H9 (cell line): ENCODE measurements at regions not wholly inside any gene's neighbourhood (a gene's known extent, or its start where the extent isn't known, plus 50 kb on each side); places are given as distances from the start of the nearest gene placed in this dataset.
A peak's percentile ranks its signal among the peaks of the same experiment; 100 is the strongest.

Source experiments
- DNase-seq: peaks from one replicate; pipeline ENCODE4 v3.0.0-alpha.2; 2017
- H2AFZ ChIP-seq: one replicate; pipeline ENCODE4 v1.6.1; 2013; ENCODE audit warnings: mild to moderate bottlenecking, low read length, control low read depth, moderate library complexity
- H2AK5ac ChIP-seq: 2 replicates; pipeline ENCODE4 v1.6.1; 2013; ENCODE audit warnings: low read length, control low read depth, mixed read lengths; ENCODE audit not compliant: insufficient read length
- H2BK120ac ChIP-seq: one replicate; pipeline ENCODE4 v1.6.1; 2013; ENCODE audit warnings: low read depth, mild to moderate bottlenecking, low read length, control low read depth, inconsistent platforms; ENCODE audit not compliant: poor library complexity, severe bottlenecking
- H2BK12ac ChIP-seq: 2 replicates; pipeline ENCODE4 v1.6.1; 2013; ENCODE audit warnings: low read length, control low read depth, mixed read lengths, low read depth; ENCODE audit not compliant: insufficient read length
- H2BK15ac ChIP-seq: 2 replicates; pipeline ENCODE4 v1.6.1; 2013; ENCODE audit warnings: low read depth, low read length, control low read depth
- H2BK20ac ChIP-seq: one replicate; pipeline ENCODE4 v1.6.1; 2013; ENCODE audit warnings: low read depth, mild to moderate bottlenecking, low read length, control low read depth, inconsistent platforms; ENCODE audit not compliant: poor library complexity, severe bottlenecking
- H2BK5ac ChIP-seq: 2 replicates; pipeline ENCODE4 v1.6.1; 2013; ENCODE audit warnings: low read length, control low read depth, mixed read lengths; ENCODE audit not compliant: insufficient read length
- H3K14ac ChIP-seq: 2 replicates; pipeline ENCODE4 v1.6.1; 2013; ENCODE audit warnings: low read length, control low read depth; ENCODE audit not compliant: insufficient read depth
- H3K18ac ChIP-seq: 2 replicates; pipeline ENCODE4 v1.6.1; 2013; ENCODE audit warnings: low read depth, mild to moderate bottlenecking, mixed read lengths, low read length, control low read depth; ENCODE audit not compliant: insufficient read length
- H3K23ac ChIP-seq: 2 replicates; pipeline ENCODE4 v1.6.1; 2013; ENCODE audit warnings: low read length, control low read depth, mixed read lengths, low read depth; ENCODE audit not compliant: insufficient read length
- H3K23me2 ChIP-seq: 2 replicates; pipeline ENCODE4 v1.6.1; 2013; ENCODE audit warnings: low read depth, mild to moderate bottlenecking, mixed read lengths, low read length, control low read depth; ENCODE audit not compliant: insufficient read length, poor library complexity, severe bottlenecking
- H3K27ac ChIP-seq: 2 replicates; pipeline ENCODE4 v1.5.1; 2013; ENCODE audit warnings: low read length, control low read depth, mixed read lengths, low read depth; ENCODE audit not compliant: insufficient read length
- H3K27me3 ChIP-seq: 2 replicates; pipeline ENCODE4 v1.6.1; 2013; ENCODE audit warnings: low read length, control low read depth, inconsistent platforms; ENCODE audit not compliant: insufficient read depth
- H3K4ac ChIP-seq: 2 replicates; pipeline ENCODE4 v1.6.1; 2013; ENCODE audit warnings: low read depth, mild to moderate bottlenecking, control low read depth, inconsistent platforms, low read length, moderate library complexity
- H3K4me1 ChIP-seq: 2 replicates; pipeline ENCODE4 v1.6.1; 2013; ENCODE audit warnings: low read length, control low read depth, inconsistent platforms; ENCODE audit not compliant: insufficient read depth
- H3K4me2 ChIP-seq: 2 replicates; pipeline ENCODE4 v1.6.1; 2013; ENCODE audit warnings: low read length, control low read depth, mixed read lengths; ENCODE audit not compliant: insufficient read length, insufficient read depth
- H3K56ac ChIP-seq: 2 replicates; pipeline ENCODE4 v1.6.1; 2013; ENCODE audit warnings: low read depth, mild to moderate bottlenecking, mixed read lengths, low read length, control low read depth; ENCODE audit not compliant: insufficient read length
- H3K79me1 ChIP-seq: 2 replicates; pipeline ENCODE4 v1.6.1; 2013; ENCODE audit warnings: low read depth, mild to moderate bottlenecking, moderate library complexity, low read length, control low read depth, inconsistent platforms; ENCODE audit not compliant: insufficient read depth, poor library complexity, severe bottlenecking
- H3K79me2 ChIP-seq: 2 replicates; pipeline ENCODE4 v1.6.1; 2013; ENCODE audit warnings: low read length, control low read depth, inconsistent platforms; ENCODE audit not compliant: insufficient read depth
- H3K9ac ChIP-seq: 2 replicates; pipeline ENCODE4 v1.6.1; 2013; ENCODE audit warnings: low read length, control low read depth, mixed read lengths; ENCODE audit not compliant: insufficient read length; ENCODE audit errors: extremely low read depth
- H3K9me3 ChIP-seq: one replicate; pipeline ENCODE4 v1.6.1; 2013; ENCODE audit warnings: low read depth, low read length, inconsistent platforms; ENCODE audit not compliant: control insufficient read depth
- H3T11ph ChIP-seq: one replicate; pipeline ENCODE4 v1.6.1; 2013; ENCODE audit warnings: mild to moderate bottlenecking, low read length, control low read depth, inconsistent platforms
- H4K20me1 ChIP-seq: one replicate; pipeline ENCODE4 v1.6.1; 2013; ENCODE audit not compliant: control insufficient read depth, insufficient read length, insufficient read depth
- H4K5ac ChIP-seq: 2 replicates; pipeline ENCODE4 v1.6.1; 2013; ENCODE audit warnings: low read depth, mild to moderate bottlenecking, mixed read lengths, low read length, control low read depth; ENCODE audit not compliant: insufficient read length
- H4K8ac ChIP-seq: replicated peaks from 2 replicates; pipeline ENCODE4 v1.6.1; 2013; ENCODE audit warnings: low read length, control low read depth, mixed read lengths, low read depth; ENCODE audit not compliant: insufficient read length
- H4K91ac ChIP-seq: 2 replicates; pipeline ENCODE4 v1.6.1; 2013; ENCODE audit warnings: low read depth, mild to moderate bottlenecking, moderate library complexity, mixed read lengths, low read length, control low read depth; ENCODE audit not compliant: insufficient read length
- H3K27ac Mint-ChIP-seq, 3 experiments: 2 replicates in 2 of 3; 3 replicates in 1 of 3; pipeline ENCODE4 v1.8.0; 2020 to 2021; ENCODE audit warnings: mixed read lengths in 3 of 3, mild to moderate bottlenecking in 1 of 3, moderate library complexity in 1 of 3
- H3K27me3 Mint-ChIP-seq: 2 replicates; pipeline ENCODE4 v1.8.0; 2021; ENCODE audit warnings: low read depth, mild to moderate bottlenecking, moderate library complexity, mixed read lengths
- H3K36me3 Mint-ChIP-seq, 3 experiments: 2 replicates in 2 of 3; 3 replicates in 1 of 3; pipeline ENCODE4 v1.8.0; 2020 to 2021; ENCODE audit warnings: low read depth in 3 of 3, mixed read lengths in 3 of 3; ENCODE audit not compliant: insufficient read depth in 1 of 3
- H3K4me1 Mint-ChIP-seq, 2 experiments: 2 replicates each; pipeline ENCODE4 v1.8.0; 2020; ENCODE audit warnings: mixed read lengths in 2 of 2
- H3K4me3 Mint-ChIP-seq, 2 experiments: 2 replicates in 1 of 2; 3 replicates in 1 of 2; pipeline ENCODE4 v1.8.0; 2020 to 2021; ENCODE audit warnings: mild to moderate bottlenecking in 2 of 2, mixed read lengths in 2 of 2, moderate library complexity in 1 of 2
- H3K9me3 Mint-ChIP-seq, 2 experiments: 2 replicates in 1 of 2; 3 replicates in 1 of 2; pipeline ENCODE4 v1.8.0; 2020; ENCODE audit warnings: mild to moderate bottlenecking in 2 of 2, mixed read lengths in 2 of 2, moderate library complexity in 1 of 2
- WGBS: extraction: QIAGEN DNeasy Blood & Tissue Kit; methylation state at CpG from one replicate; pipeline ENCODE4 v1.1.7; 2013; ENCODE audit warnings: missing lambda C conversion rate, low lambda C conversion rate, mixed read lengths; ENCODE audit not compliant: insufficient read length; ENCODE audit errors: extremely low coverage; 5-methylcytosine and 5-hydroxymethylcytosine counted together
- TF ChIP-seq, protein P1 (sequence below): fragments of 200-600 bp; sonication (generic); conservative IDR thresholded peaks from 3 replicates; pipeline ENCODE4 v1.8.0; 2021; ENCODE audit warnings: antibody characterized with exemption, mild to moderate bottlenecking

DNA sequence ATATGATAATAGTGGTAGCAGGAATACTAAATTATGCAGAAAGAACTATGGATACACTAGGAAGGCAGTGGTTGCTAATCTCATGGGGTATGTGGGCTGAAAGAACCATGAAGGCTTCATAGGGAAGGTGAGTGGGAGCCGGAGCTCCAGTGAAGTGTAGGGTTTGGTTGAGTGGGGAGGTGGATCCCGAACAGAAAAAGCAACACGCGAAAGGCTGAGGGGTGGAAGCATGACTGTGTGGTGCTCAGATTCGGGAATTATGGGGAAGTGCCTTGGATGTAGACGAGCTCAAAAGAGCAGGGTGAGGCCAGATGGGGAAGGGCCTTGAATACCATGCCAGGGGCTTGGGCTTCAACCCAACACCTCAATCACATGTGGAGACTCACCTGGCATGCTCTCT, 715.1 kb downstream of the TYW1 start:
- Mint-ChIP-seq H3K4me1 (peaks cover 5 to 13% of the 10 kb centered on the region in 2 experiments), H3K4me3 (no peak overlapping the region), H3K9me3 (peaks cover 11 to 18% of the 10 kb centered on the region in 2 experiments; a peak in 4 of 5 replicates), H3K36me3 (peaks cover 0 to 16% (median 10%) of the 10 kb centered on the region in 3 experiments; a peak in 4 of 7 replicates), H3K27me3 (peaks cover 2% of the 10 kb centered on the region), H3K27ac (peak overlapping the region in 1 of 3 experiments; percentile 91; a peak in 1 of 7 replicates)
- H3K56ac ChIP-seq = no peak overlapping the region
- no peak overlapping the region for H2BK15ac ChIP-seq
- no peaks in the 10 kb centered on the region for H3K27me3 ChIP-seq
- no peak overlapping the region for H3K4me2 ChIP-seq
- no peak overlapping the region for H2AK5ac ChIP-seq
- H3K4ac ChIP-seq = no peak overlapping the region
- no peaks in the 10 kb centered on the region for H3K23me2 ChIP-seq
- H2BK120ac ChIP-seq = no peak overlapping the region
- no peak overlapping the region for H4K91ac ChIP-seq
- no peak overlapping the region for H2BK20ac ChIP-seq
- no peak overlapping the region for H2BK5ac ChIP-seq
- no peaks in the 10 kb centered on the region for H3K79me1 ChIP-seq
- no CpG with 5 or more reads among the region's 6 CpGs for WGBS
- no peak overlapping the region for H3K14ac ChIP-seq
- no peak for DNase-seq
- H3K79me2 ChIP-seq = no peaks in the 10 kb centered on the region
- no peak overlapping the region for H3K9ac ChIP-seq
- no peak overlapping the region for H2AFZ ChIP-seq
- H4K20me1 ChIP-seq = no peaks in the 10 kb centered on the region
- TF ChIP-seq, protein P1, sequence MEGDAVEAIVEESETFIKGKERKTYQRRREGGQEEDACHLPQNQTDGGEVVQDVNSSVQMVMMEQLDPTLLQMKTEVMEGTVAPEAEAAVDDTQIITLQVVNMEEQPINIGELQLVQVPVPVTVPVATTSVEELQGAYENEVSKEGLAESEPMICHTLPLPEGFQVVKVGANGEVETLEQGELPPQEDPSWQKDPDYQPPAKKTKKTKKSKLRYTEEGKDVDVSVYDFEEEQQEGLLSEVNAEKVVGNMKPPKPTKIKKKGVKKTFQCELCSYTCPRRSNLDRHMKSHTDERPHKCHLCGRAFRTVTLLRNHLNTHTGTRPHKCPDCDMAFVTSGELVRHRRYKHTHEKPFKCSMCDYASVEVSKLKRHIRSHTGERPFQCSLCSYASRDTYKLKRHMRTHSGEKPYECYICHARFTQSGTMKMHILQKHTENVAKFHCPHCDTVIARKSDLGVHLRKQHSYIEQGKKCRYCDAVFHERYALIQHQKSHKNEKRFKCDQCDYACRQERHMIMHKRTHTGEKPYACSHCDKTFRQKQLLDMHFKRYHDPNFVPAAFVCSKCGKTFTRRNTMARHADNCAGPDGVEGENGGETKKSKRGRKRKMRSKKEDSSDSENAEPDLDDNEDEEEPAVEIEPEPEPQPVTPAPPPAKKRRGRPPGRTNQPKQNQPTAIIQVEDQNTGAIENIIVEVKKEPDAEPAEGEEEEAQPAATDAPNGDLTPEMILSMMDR = no peak
- H3K9me3 ChIP-seq = peaks cover 4% of the 10 kb centered on the region
- no peak overlapping the region for H3K23ac ChIP-seq
- H3K27ac ChIP-seq = no peak overlapping the region
- no peak overlapping the region for H2BK12ac ChIP-seq
- no peaks in the 10 kb centered on the region for H3K4me1 ChIP-seq
- no peak overlapping the region for H3K18ac ChIP-seq
- H3T11ph ChIP-seq = no peak overlapping the region
- H4K5ac ChIP-seq = no peak overlapping the region
- H4K8ac ChIP-seq = no peak overlapping the region
